HL-60 (cell line): ENCODE measurements at regions not wholly inside any gene's neighbourhood (a gene's known extent, or its start where the extent isn't known, plus 50 kb on each side); places are given as distances from the start of the nearest gene placed in this dataset.

Experiments
- DNase-seq, 2 experiments: peaks; one replicate each; pipeline ENCODE4 v3.0.0-alpha.2; 2010 to 2020; ENCODE audit warnings: low read depth in 1 of 2, low spot score in 1 of 2
- H3K27ac ChIP-seq: fragments of 250-450 bp; sonication (Bioruptor Pico); replicated peaks from 2 replicates; pipeline ENCODE4 v1.5.1; 2020; ENCODE audit warnings: mild to moderate bottlenecking, moderate library complexity
- H3K27me3 ChIP-seq: fragments of 250-450 bp; sonication (Bioruptor Pico); 2 replicates; pipeline ENCODE4 v1.5.1; 2021; ENCODE audit warnings: mild to moderate bottlenecking, moderate library complexity; ENCODE audit not compliant: insufficient read depth, poor library complexity, severe bottlenecking
- H3K4me3 ChIP-seq: replicated peaks from 2 replicates; pipeline ENCODE4 v1.5.1; 2011; ENCODE audit warnings: mild to moderate bottlenecking, control low read depth, low read length; ENCODE audit not compliant: insufficient read depth
- GABPA ChIP-seq: IDR thresholded peaks from 2 replicates; pipeline ENCODE4 v1.6.1; 2012; ENCODE audit warnings: low read depth
- POLR2AphosphoS5 ChIP-seq: IDR thresholded peaks from 2 replicates; pipeline ENCODE4 v1.6.1; 2012; ENCODE audit warnings: low read depth
- SPI1 ChIP-seq: IDR thresholded peaks from 2 replicates; pipeline ENCODE4 v1.6.1; 2012; ENCODE audit warnings: low read depth, mild to moderate bottlenecking, borderline replicate concordance
- TF ChIP-seq, protein P1 (sequence below): IDR thresholded peaks from one replicate; pipeline ENCODE4 v1.5.1; 2011; ENCODE audit warnings: low read length, control low read depth, inconsistent platforms; ENCODE audit not compliant: insufficient read depth
- TF ChIP-seq, protein P2 (sequence below): IDR thresholded peaks from 2 replicates; pipeline ENCODE4 v1.6.1; 2012; ENCODE audit warnings: low read depth; ENCODE audit not compliant: insufficient replicate concordance

DNA sequence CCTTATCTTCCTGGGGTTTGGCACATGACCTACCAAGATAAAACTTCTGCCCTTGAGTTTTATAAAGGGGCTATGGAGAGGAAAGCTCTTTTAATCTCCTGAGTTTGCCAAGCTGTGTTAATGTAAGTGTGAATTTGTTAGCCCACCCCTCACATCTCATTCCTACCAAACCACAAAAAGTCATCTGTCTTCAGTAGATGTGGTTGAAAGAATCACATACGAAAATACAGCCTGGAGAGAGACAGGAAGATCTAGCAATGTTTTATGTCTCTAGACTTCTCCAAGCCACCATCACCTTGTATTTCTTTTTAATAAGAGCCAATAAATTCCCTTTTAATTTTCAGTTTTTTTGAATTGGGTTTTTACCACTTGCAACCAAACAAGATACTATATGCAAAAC, 68.9 kb upstream of the ZNF280D start:
- Histone ChIP-seq H3K27me3 (no peaks in the 10 kb centered on the region), H3K27ac (no peak overlapping the region), H3K4me3 (no peak overlapping the region)
- TF ChIP-seq POLR2AphosphoS5 (no peak), SPI1 (no peak)
- DNase-seq = no peak

DNA sequence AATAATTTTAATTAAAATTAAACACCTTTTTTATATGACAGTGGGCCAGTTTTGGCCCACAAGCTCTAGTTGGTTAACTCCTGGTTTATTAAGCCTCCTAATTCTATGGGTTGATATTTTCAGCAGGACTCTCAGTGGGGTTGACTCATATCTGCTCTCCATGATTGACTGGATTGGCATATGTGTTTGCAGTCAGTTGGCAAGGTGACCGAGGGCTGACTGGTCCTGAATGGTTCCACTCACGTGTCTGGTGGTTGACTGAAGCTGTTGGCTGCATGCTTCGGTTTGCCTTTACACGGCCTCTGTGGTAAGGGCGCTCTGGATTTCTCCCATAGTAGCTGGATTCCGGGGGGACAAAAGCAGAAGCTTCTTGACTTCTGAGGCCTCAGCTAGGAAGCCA, 65.3 kb upstream of the ZNF280D start:
- TF ChIP-seq SPI1 (no peak), GABPA (no peak), POLR2AphosphoS5 (no peak)
- TF ChIP-seq, protein P1, sequence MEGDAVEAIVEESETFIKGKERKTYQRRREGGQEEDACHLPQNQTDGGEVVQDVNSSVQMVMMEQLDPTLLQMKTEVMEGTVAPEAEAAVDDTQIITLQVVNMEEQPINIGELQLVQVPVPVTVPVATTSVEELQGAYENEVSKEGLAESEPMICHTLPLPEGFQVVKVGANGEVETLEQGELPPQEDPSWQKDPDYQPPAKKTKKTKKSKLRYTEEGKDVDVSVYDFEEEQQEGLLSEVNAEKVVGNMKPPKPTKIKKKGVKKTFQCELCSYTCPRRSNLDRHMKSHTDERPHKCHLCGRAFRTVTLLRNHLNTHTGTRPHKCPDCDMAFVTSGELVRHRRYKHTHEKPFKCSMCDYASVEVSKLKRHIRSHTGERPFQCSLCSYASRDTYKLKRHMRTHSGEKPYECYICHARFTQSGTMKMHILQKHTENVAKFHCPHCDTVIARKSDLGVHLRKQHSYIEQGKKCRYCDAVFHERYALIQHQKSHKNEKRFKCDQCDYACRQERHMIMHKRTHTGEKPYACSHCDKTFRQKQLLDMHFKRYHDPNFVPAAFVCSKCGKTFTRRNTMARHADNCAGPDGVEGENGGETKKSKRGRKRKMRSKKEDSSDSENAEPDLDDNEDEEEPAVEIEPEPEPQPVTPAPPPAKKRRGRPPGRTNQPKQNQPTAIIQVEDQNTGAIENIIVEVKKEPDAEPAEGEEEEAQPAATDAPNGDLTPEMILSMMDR = no peak
- TF ChIP-seq, protein P2, sequence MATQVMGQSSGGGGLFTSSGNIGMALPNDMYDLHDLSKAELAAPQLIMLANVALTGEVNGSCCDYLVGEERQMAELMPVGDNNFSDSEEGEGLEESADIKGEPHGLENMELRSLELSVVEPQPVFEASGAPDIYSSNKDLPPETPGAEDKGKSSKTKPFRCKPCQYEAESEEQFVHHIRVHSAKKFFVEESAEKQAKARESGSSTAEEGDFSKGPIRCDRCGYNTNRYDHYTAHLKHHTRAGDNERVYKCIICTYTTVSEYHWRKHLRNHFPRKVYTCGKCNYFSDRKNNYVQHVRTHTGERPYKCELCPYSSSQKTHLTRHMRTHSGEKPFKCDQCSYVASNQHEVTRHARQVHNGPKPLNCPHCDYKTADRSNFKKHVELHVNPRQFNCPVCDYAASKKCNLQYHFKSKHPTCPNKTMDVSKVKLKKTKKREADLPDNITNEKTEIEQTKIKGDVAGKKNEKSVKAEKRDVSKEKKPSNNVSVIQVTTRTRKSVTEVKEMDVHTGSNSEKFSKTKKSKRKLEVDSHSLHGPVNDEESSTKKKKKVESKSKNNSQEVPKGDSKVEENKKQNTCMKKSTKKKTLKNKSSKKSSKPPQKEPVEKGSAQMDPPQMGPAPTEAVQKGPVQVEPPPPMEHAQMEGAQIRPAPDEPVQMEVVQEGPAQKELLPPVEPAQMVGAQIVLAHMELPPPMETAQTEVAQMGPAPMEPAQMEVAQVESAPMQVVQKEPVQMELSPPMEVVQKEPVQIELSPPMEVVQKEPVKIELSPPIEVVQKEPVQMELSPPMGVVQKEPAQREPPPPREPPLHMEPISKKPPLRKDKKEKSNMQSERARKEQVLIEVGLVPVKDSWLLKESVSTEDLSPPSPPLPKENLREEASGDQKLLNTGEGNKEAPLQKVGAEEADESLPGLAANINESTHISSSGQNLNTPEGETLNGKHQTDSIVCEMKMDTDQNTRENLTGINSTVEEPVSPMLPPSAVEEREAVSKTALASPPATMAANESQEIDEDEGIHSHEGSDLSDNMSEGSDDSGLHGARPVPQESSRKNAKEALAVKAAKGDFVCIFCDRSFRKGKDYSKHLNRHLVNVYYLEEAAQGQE = no peak
- Histone ChIP-seq H3K4me3 (no peak overlapping the region), H3K27ac (no peak overlapping the region), H3K27me3 (no peaks in the 10 kb centered on the region)
- no peak for DNase-seq

- no peak for DNase-seq
- TF ChIP-seq SPI1 (no peak), POLR2AphosphoS5 (no peak), GABPA (no peak)
- TF ChIP-seq, protein P2 = no peak
- TF ChIP-seq, protein P1 = no peak
These were observed 64.5 kb upstream of the ZNF280D start for GRCh38 chr15:56797720-56798275.

GRCh38 chr15:56795502-56795901, 62.2 kb upstream of the ZNF280D start:
- no peak for DNase-seq
- no peak overlapping the region for H3K4me3 ChIP-seq
- no peaks in the 10 kb centered on the region for H3K27me3 ChIP-seq
- TF ChIP-seq, protein P2 = no peak
- no peak for TF ChIP-seq GABPA
- no peak for TF ChIP-seq SPI1
- no peak for TF ChIP-seq POLR2AphosphoS5
- TF ChIP-seq, protein P1 = no peak
- no peak overlapping the region for H3K27ac ChIP-seq

More at GRCh38 chr15:56797720-56798275, 64.5 kb upstream of the ZNF280D start:
- Histone ChIP-seq H3K27me3 (no peaks in the 10 kb centered on the region), H3K4me3 (no peak overlapping the region), H3K27ac (no peak overlapping the region)
